PC-9 (cell line): ENCODE measurements at regions not wholly inside any gene's neighbourhood (a gene's known extent, or its start where the extent isn't known, plus 50 kb on each side); places are given as distances from the start of the nearest gene placed in this dataset.

Experiments used
- EZH2 ChIP-seq: fragments of 200-600 bp; sonication (generic); IDR thresholded peaks from 2 replicates; pipeline ENCODE4 v1.8.0; 2017; ENCODE audit warnings: antibody characterized with exemption, low read depth
- TF ChIP-seq, protein P1 (sequence below): fragments of 200-600 bp; sonication (generic); conservative IDR thresholded peaks from 2 replicates; pipeline ENCODE4 v1.6.1; 2017; ENCODE audit warnings: mixed run types, antibody characterized with exemption, mild to moderate bottlenecking, moderate library complexity

DNA sequence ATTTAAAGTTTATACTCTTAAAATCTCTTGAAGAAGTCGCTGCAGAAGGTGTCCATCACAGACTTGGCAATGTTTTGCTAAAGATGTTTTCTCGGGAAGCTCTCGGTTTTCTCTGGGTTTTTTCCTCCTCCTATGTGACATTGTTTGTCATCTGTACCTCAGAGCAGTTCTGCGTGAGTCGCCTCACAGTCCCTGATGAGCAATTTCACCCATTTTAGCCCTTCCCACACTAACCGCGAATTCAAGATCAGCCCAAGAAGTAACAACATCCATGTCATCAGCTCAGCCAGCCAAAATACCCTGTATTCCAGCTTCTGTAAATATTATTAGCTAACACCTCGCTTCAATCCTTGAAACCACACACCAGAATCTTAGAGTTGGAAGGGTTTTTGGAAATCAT lies 224.3 kb upstream of the SETMAR start:
- TF ChIP-seq, protein P1, sequence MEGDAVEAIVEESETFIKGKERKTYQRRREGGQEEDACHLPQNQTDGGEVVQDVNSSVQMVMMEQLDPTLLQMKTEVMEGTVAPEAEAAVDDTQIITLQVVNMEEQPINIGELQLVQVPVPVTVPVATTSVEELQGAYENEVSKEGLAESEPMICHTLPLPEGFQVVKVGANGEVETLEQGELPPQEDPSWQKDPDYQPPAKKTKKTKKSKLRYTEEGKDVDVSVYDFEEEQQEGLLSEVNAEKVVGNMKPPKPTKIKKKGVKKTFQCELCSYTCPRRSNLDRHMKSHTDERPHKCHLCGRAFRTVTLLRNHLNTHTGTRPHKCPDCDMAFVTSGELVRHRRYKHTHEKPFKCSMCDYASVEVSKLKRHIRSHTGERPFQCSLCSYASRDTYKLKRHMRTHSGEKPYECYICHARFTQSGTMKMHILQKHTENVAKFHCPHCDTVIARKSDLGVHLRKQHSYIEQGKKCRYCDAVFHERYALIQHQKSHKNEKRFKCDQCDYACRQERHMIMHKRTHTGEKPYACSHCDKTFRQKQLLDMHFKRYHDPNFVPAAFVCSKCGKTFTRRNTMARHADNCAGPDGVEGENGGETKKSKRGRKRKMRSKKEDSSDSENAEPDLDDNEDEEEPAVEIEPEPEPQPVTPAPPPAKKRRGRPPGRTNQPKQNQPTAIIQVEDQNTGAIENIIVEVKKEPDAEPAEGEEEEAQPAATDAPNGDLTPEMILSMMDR = no peak
- TF ChIP-seq EZH2 = no peak
